Osteocyte (in vitro differentiated cells): ENCODE measurements at regions not wholly inside any gene's neighbourhood (a gene's known extent, or its start where the extent isn't known, plus 50 kb on each side); places are given as distances from the start of the nearest gene placed in this dataset.

Source experiments
- DNase-seq: peaks from one replicate; pipeline ENCODE4 v3.0.0; 2021; ENCODE audit warnings: mixed read lengths; ENCODE audit not compliant: unreplicated experiment; ENCODE audit errors: extremely low spot score
- H3K27ac Mint-ChIP-seq: one replicate; pipeline ENCODE4 v1.8.0; 2021; ENCODE audit warnings: mild to moderate bottlenecking, mixed read lengths; ENCODE audit not compliant: unreplicated experiment
- H3K27me3 Mint-ChIP-seq: one replicate; pipeline ENCODE4 v1.8.0; 2021; ENCODE audit warnings: mixed read lengths; ENCODE audit not compliant: unreplicated experiment
- H3K36me3 Mint-ChIP-seq: one replicate; pipeline ENCODE4 v1.8.0; 2021; ENCODE audit warnings: mixed read lengths; ENCODE audit not compliant: unreplicated experiment
- H3K4me1 Mint-ChIP-seq: one replicate; pipeline ENCODE4 v1.8.0; 2021; ENCODE audit warnings: mixed read lengths; ENCODE audit not compliant: unreplicated experiment
- H3K4me3 Mint-ChIP-seq: one replicate; pipeline ENCODE4 v1.8.0; 2021; ENCODE audit warnings: mild to moderate bottlenecking, moderate library complexity, mixed read lengths; ENCODE audit not compliant: unreplicated experiment
- H3K9me3 Mint-ChIP-seq: one replicate; pipeline ENCODE4 v1.8.0; 2021; ENCODE audit warnings: mixed read lengths; ENCODE audit not compliant: unreplicated experiment
- CTCF ChIP-seq: fragments of 200-600 bp; sonication (generic); IDR thresholded peaks from 2 replicates; pipeline ENCODE4 v1.5.0; 2021; ENCODE audit warnings: antibody characterized with exemption, mild to moderate bottlenecking, moderate library complexity

GRCh38 chr17:31746884-31747495, 112.1 kb downstream of the COPRS start:
- no peak overlapping the region for H3K27ac Mint-ChIP-seq
- no peak for TF ChIP-seq CTCF
- no peaks in the 10 kb centered on the region for H3K9me3 Mint-ChIP-seq
- peaks cover 29% of the 10 kb centered on the region for H3K4me1 Mint-ChIP-seq
- no peak overlapping the region for H3K4me3 Mint-ChIP-seq
- no peak for DNase-seq
- H3K36me3 Mint-ChIP-seq, result no peaks in the 10 kb centered on the region
- H3K27me3 Mint-ChIP-seq, result no peaks in the 10 kb centered on the region

- H3K4me3 Mint-ChIP-seq, result no peak overlapping the region
- H3K4me1 Mint-ChIP-seq, result peaks cover 36% of the 10 kb centered on the region
- TF ChIP-seq CTCF, result no peak
- no peaks in the 10 kb centered on the region for H3K36me3 Mint-ChIP-seq
- no peaks in the 10 kb centered on the region for H3K9me3 Mint-ChIP-seq
- no peak overlapping the region for H3K27ac Mint-ChIP-seq
- H3K27me3 Mint-ChIP-seq, result no peaks in the 10 kb centered on the region
- DNase-seq, result no peak
These were observed 113.0 kb downstream of the COPRS start for GRCh38 chr17:31745964-31746600.

DNA sequence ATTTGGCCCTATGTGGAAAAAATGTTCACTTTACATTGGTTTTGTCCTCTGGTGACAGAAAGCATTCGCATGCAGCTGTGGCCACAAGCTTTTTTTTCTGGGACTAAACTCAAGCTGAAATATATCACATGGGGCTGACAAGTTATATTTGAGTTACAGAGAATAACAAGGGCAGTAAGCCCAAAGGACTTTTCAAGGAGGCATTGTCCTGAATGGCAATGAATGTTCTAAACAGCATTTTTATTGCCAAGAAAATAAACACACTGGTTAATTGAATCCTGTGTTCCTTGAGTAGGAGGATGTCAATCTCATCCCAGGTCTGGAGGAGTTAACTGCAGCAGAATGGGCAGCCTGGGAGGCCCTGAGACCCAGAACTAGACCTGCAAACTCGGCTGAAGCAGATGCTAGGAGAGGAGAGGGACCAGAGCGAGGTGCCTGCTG, 114.5 kb downstream of the COPRS start:
- Mint-ChIP-seq H3K27ac (no peak overlapping the region), H3K4me1 (peaks cover 50% of the 10 kb centered on the region), H3K36me3 (no peaks in the 10 kb centered on the region), H3K4me3 (no peak overlapping the region), H3K9me3 (no peaks in the 10 kb centered on the region), H3K27me3 (no peaks in the 10 kb centered on the region)
- DNase-seq, result no peak
- TF ChIP-seq CTCF, result no peak

DNA sequence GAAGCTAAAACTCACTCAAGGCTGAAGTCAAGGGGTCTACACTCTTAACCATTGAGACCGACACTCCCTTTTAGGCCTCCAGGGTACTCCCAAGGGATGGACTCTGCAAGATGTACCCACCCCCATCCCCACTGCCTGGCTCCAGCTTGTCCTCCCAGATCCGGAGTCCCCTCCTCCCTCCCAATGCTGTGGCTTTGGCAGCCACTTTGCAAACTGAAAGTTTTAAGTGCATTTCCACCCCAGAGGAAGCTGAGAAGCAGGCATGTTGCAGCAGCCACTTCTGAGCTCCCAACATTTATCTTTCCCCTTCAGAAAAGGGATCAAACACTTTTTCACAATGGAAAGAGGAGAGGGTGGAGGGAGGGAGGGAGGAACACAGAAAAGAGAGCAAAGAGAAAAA, 115.2 kb downstream of the COPRS start:
- no peak for DNase-seq
- H3K27ac Mint-ChIP-seq, result no peak overlapping the region
- peaks cover 57% of the 10 kb centered on the region for H3K4me1 Mint-ChIP-seq
- H3K4me3 Mint-ChIP-seq, result no peak overlapping the region
- no peaks in the 10 kb centered on the region for H3K9me3 Mint-ChIP-seq
- no peaks in the 10 kb centered on the region for H3K36me3 Mint-ChIP-seq
- no peak for TF ChIP-seq CTCF
- no peaks in the 10 kb centered on the region for H3K27me3 Mint-ChIP-seq

DNA sequence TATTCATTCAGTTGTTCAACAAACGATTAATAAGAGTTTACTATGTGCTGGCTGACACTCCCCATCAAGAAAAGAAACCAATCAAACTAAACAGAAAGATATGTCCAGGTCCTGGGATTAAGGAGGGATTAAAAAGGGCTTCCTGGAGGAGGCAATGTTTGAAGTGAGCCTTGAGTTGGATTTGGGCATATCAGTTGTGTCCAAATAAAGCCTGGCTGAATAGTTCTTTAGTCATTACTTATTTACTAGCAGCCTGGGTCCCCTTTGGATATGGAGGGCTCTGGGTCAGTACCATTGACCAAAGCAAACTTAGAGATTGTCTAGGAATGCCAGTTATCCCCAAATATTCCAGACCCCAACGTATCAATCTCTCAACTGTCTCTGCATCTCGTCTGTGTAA, 117.7 kb downstream of the COPRS start:
- DNase-seq, result no peak
- H3K27ac Mint-ChIP-seq, result peak overlapping the region; percentile 28
- no peak for TF ChIP-seq CTCF
- H3K4me1 Mint-ChIP-seq, result peaks cover 64% of the 10 kb centered on the region
- no peaks in the 10 kb centered on the region for H3K27me3 Mint-ChIP-seq
- no peaks in the 10 kb centered on the region for H3K9me3 Mint-ChIP-seq
- no peak overlapping the region for H3K4me3 Mint-ChIP-seq
- no peaks in the 10 kb centered on the region for H3K36me3 Mint-ChIP-seq
